Activated CD8-positive, alpha-beta memory T cell treated with anti-CD3 and anti-CD28 coated beads, Interleukin-2, amount 50 U/mL, for 24 hours (primary cell): ENCODE measurements at regions not wholly inside any gene's neighbourhood (a gene's known extent, or its start where the extent isn't known, plus 50 kb on each side); places are given as distances from the start of the nearest gene placed in this dataset.

ENCODE experiments used
- DNase-seq: peaks from one replicate; pipeline ENCODE4 v3.0.0-alpha.2; 2020; ENCODE audit errors: extremely low read depth

DNA sequence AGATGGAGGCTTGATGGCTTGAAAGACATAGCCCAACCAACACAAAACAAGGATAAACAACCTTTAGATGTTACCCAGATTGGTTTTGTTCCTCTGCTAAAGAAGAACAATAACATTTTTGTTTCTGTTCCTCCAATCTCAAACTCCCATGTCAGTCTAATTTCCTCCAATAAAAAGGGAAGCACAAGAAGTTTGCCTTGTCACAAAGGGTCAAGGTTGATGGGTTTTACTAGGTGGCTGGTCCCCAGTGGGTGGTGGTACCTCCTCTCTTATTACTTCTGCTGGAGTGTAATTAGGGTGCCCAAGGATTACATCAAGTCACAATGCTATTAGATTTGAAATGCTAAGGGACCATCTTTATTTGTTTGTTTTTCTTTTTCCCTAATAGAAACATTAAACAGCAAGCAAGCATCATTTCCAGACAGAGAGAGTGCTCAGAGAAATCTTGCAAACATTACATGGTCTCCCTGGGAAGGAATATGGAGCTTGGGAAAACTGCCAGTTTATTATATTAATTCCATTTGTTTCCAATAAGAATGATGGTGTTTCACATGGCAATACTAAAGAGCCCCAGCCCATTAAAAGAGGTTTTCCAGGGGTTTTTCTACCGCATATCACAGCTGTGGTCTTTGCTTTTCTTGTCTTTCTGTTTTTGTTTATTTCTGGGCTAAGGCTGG is 78.3 kb upstream of the AOAH start:
- DNase-seq = no peak

DNA sequence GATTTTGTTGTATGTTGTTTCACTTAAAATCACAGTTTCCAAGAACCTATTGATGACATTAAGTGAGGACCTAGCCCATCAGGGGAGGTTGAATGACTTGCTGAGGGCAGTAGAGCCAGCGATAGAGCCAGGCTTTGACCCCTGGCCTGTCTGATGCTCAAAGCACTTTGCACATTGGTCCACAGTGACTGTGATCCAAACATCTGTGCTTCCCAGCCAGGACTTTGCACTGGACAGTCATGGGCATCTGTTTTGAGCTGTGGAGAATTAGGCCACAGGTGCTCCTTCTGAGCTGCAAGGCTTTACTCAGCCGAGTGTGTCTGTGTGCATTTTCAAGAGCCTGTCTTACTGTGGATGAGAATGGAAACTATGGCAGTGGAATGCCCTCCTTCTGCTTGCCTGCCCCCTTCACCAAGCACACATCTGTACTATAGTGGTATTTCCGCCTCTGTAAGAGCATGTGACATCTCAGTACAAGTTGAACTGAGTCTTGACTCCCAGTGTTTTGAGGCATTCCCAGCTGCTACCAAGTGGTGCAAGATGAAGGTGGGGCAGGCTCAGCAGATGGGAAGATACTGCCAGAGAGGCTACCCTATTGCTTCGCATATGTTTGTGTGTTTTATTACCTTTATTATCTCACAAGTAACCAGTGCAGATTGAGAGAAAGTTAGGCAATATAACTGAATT is 72.7 kb upstream of the AOAH start:
- DNase-seq = no peak

DNA sequence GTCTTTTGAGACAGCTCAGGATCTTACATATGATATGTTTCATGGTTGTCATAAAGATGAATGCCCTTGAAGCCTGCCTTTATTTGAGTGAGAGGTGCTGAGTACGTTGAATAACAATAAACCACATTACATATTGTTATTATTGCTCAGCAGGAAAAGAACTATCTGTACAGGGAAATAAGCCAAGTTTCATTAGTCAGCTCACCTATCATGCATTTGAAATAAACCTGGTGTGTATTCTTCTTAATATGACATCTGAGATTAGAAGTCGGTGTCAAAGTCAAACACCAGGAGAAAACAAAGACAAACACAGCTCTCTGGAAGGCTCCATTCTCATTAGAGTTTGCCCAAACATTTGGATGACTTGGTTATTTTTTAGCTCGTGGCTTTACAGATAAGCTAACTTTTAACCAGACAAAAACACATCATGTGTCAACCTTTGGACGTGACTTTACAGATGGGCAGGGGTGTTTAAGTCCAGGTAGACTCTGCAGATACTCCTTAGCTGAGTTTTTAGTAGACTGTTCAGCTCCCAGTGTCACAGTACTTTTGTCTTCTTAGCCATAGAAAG is 71.2 kb upstream of the AOAH start:
- no peak for DNase-seq

DNA sequence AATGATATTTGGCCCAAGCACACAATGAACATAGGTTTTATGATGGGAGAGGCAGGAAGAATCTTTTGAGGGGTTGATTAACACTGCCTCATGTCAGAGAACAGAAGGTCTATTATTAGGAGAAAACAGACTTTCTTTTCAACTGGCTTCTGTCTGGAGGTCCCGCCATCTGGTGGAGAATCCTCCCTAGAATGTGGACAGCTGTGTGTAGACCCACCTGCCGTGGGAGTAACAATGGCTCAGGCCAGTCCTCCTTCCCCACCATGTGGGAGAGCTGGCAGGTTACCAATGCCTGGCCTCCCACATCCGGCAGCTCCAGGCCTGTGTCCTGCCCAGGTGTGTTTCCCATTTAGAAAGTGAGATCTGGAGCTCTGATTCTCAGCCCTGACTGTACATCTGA is 70.4 kb upstream of the AOAH start:
- DNase-seq = no peak

DNA sequence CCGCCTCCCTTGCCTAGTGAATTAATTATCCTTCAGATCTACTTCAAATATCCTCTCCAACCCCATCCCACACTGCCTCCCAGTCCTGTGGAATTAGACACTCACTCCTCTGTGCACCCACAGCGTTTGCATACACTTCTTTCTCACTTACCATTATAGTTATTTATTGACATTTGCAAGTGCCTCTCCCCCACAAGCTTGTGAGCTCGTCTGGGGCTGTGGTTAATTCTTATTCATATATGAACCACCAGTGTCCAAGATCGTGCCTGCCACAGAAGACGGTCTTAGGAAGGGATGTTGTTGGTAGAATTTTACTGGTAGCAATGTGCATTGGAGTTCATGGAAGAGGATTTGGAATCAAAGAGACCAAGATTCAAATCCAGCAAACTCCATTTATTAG is 68.1 kb upstream of the AOAH start:
- no peak for DNase-seq

DNA sequence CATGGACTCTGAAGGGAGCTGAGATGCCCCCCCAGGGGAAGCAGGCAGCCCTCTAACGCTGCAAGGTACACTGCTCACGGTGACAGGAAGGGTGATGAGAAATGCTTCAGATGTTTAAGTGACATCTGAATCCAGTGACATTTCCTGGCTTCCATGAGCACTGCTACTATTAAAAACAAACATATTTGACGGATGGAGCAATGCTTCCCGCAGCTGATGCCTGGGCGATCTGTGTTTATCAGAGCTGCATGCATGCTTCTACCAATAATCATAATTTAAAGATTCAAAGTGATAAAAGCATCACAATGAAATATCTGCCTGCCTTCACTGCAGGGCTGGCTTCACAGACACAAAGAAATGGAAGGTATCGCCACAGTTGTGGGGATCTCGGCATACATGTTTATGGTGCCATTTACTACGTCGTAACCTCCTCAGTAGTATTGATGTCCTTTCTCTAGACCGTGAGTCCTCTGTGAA is 66.1 kb upstream of the AOAH start:
- no peak for DNase-seq

DNA sequence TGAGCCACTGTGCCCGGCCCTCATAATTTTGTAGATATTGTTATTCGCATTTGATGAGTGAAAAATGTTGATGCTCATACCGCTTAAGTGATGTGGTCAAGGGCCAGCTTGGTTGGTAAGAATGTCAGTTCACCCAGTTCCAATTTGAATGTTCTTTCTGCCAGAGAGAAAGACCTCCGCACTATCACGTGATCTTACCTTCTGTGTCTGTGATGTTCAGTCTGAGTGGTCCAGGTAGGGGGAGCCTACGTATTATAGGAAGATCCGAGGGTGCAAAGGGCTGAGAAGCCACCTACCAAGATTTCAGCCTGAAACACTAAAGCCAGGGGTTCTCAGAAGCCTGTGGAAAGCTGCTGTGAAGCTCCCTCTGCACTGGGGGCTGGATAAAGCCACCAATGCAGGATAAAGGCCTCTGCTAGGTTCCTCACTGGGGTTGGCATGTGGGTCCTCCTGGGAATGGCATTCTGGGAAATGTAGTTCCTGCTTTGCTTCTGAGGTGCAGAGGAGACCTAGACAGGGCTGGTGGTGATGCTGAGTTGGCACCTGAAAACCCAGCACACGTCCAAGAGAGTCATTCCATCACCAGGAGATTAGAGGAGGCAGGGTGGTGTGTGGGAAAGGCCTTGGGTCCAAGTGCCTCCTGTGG is 64.7 kb upstream of the AOAH start:
- DNase-seq = no peak

DNA sequence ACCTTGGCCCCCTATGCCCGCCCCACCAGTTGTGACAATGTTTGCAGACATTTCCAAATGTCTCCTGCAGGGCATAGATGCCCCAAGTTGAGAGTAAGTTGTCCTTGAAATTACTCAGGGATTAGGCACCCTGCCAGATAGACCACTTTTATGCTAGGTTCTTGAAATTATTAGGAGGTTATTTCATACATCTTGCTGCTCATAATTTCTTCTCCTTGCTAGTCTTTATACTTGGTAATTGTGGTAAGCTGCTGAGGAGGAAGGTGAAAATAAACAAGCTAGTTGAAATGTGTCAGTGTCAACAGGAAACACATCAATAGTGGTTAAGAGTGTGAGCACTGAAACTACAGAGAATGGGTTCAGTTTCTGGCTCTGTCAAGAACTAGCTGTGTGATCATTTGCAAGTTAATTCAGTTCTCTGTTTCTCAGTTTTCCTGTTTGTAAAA is 63.7 kb upstream of the AOAH start:
- no peak for DNase-seq

DNA sequence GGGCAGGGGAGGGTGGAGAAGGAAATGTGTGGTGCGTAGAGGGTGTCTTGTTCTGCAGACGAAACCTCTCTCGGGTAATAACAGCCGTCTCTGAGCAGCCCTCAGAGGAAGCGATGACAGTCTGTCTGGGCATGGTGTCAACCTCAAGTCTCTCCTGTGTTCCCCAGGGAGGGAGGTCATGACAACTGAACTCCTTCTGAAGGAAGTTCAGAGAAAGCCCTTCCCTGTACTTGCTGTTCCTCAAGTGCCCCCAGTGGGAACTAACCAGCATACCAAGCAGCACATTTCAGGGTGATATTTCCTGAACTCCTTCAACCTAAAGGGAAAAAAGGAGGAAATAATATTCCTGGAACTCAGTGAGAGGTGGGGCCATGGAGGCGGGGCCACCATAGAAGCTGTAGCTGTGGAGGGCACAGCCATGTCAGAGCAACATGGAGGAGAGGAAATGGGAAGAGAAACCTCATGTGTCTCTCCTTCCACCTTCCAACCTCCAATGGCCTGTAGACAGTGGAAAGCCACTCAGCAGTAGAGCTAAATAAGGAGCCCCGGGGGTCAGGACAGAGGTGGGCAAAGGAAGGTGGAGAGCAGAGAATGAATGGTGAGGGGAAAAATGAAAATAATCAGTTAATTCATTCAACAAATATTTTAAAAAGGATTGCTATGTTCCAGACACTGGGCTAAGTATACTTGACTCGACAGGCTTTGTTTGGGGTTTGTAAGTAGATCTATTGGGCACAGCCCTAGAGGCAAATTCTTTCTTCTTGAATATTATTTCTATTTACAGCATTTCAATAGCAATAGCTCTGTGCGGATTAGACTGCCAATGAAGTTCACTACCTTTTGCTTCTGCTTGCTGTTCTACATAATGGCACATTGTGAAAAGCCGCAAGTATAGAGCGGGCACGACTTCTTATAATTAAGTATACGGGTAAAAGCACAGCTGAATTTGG is 61.0 kb upstream of the AOAH start:
- peak; percentile 40 for DNase-seq

DNA sequence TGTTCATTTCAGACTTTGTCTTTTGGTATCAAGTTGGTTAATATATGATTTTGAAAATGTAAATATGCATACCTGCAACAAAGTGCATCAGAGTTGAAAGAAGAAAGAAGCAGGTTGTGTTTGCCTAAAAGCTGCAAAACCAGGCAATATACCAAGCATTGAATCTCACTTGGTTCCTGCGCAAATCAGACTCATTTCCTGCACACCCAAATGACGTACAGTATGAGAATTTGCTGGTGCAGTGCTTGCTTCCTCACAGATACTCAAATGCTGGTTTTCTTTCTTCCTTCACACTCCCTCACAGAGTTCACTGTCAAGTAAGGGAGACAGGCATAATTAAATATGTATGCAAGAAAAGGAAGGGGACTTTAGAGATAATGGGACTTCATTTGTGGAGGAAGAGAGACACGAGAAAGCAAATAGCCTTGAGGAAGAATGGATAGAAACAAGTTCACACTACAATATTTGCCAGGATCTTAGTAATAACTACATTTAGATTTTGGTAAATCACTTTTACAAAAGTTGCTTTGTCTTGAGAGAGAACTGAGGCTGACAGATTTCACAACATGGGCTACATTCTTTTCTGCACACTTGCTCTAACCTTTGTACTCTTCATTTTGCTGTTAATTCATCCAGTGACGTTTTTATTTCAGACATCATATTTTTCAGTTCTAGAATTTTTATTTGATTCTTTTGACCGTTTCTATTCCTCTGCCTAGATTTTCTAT is 56.9 kb upstream of the AOAH start:
- DNase-seq = no peak

DNA sequence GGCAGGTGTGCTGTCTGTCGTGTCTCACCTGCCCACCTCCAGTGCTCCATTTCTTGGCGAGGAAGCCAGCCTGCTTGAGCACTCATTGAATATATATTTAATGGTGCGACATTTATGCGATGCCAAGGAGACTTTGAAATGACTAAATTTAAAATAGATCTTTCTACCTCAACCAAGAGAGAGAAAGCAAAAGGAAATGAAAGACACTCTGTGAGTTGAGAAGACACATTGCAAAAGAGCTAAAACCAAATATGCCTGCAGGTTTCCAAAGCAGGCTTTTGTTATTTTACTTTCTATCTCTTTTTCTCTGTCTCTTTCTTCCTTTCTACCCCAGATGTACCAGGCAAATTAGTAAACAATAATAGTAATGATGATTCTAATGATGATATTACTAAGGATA is 53.6 kb upstream of the AOAH start:
- DNase-seq = no peak

DNA sequence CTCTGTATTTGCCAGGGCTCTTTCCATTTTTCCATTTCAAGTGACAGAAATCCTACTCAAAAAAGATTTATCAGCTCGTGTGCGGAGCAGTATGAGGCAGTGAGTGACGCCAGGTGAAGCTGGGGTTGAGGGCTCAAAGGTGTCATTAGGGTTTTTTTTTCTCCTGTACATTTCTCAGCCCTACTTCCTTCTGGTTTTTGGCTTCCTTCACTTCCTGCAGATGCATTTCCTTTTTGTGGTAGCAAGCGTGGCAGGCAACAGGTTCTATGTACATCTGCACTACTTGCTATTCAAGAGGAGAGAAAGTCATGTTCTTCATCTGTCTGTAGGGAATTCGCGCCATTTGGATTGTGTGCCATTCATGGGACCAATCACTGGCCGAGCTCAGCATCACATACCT is 52.8 kb upstream of the AOAH start:
- no peak for DNase-seq

DNA sequence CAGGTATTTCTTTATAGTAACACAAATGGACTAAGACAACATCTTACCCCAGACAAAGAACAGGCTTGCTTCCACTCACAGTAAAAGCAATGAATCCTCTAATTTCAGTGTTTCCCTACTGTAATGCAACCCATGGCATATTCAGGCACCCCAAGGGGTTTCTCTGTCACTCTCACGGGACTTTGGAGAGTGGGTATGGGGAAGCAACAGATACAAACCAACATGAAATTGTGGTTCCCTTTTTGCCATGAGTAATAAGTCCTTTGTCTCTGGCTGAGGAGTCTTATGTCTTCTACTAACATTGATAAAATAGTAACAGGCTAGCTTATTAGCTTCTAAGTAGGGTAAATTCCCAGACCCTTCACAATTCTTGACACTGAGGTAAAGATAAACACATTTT is 51.4 kb upstream of the AOAH start:
- DNase-seq = no peak

DNA sequence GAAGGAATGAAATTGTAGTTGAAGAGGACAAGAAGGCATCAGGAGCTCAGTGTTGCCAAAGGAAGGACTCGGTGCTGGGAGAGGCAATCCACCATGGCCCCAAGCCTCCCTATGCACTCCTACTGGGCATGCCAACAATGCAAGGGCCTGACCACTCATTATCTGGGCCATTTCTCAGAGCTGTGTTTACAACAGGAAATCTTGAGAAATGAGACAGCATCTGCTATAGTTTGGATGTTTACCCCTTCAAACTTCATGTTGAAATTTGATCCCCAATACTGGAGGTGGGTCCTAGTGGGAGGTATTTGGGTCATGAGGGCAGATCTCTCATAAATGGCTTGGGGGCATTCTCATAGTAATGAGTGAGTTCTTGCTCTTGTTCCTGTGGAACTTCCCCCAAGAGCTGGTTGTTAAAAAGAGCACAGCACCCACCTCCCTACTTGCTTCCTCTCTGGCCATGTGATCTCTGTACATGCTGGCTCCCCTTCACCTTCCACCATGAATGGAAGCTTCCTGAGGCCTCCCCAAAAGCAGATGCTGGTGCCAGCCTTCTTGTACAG is 50.8 kb upstream of the AOAH start:
- DNase-seq = no peak
